HG03520 (cell line): ENCODE measurements at regions not wholly inside any gene's neighbourhood (a gene's known extent, or its start where the extent isn't known, plus 50 kb on each side); places are given as distances from the start of the nearest gene placed in this dataset.
"Not testable (repeated sequence)": the region's sequence is repeated elsewhere in the genome, so short reads cannot be mapped to it uniquely, and the experiment has no call there.

Experiments used
- ATAC-seq: cut with Tn5 transposase; IDR thresholded peaks from one replicate; pipeline ENCODE4 v1.9.1; 2021; ENCODE audit warnings: mild to moderate bottlenecking, moderate library complexity; ENCODE audit not compliant: unreplicated experiment

DNA sequence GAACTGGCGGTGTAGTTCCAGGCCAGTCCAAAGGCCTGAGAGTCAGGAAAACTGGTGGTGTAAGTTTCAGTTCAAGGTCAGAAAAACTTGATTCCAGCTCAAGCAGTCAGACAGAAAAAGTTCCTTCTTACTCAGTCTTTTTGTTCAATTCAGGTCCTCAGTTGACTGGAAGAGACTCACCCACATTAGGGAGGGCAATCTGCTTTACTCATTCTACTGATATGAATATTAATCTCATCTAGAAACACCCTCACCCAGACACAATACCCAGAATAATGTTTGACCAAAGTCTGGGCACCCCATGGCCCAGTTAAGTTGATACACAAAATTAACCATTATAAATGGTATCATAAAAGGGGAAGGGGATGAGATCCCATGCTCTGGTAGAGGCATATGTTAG is 50.1 kb upstream of the LTA4H start:
- no peak for ATAC-seq

DNA sequence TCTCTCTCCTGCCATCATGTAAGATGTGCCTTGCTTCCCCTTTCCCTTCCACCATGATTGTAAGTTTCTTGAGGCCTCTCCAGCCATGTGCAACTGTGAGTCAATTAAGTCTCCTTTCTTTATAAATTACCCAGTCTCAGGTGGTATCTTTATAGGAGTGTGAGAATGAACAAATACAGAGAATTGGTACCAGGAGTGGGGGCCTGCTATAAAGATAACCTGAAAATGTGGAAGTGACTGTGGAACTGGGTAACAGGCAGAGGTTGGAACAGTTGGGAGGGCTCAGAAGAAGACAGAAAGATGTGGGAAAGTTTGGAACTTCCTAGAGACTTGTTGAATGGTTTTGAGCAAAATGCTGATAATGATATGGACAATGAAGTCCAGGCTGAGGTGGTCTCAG is 50.8 kb upstream of the LTA4H start:
- ATAC-seq = not testable (repeated sequence)

DNA sequence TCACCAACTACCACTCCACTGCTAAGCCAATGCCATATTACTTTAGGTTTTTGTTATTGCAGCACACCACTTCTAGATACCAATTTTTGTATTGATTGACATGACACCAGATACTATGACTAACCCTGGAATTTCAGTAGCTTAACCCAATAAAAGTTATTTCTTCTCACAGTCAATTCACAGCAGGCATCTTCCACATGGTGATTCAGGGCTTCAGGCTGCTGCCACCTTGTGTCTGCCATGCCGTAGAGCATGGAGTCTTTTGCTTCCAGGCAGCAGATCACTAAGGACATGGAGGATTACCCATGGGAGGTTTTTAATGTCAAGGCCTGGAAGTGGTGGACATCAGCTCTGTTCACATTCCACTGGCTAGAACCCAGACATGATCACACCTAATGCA is 56.4 kb upstream of the LTA4H start:
- ATAC-seq = no peak

DNA sequence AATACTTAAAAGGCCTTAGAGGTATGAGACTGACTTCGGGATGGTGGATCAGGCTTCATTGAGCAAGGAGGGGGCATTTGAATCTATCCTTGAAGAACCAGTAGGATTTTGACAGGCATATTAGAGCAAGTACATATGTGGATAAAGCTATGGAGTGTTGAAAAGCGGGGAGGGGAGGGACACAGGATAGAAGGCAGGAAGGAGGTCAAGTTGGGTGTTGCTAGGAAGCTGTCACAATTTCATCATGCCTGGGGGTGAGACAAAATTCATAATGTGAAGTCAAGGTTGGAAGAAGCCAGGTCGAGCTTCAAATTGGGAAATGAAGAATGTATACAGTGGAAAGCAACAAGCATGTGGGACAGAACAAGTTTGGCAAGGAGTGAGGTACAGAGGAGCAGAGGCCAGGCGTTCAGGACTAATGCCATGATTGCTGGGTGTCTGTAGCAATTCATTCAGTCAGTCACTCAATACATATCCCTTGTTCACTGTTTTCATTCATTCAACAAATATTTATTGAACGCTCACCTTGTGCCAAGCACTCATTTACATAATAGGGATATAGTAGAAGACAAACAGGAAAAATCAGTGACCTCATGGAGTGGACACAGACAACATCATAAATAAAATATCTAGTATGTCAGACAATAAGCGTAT is 58.3 kb upstream of the LTA4H start:
- no peak for ATAC-seq

DNA sequence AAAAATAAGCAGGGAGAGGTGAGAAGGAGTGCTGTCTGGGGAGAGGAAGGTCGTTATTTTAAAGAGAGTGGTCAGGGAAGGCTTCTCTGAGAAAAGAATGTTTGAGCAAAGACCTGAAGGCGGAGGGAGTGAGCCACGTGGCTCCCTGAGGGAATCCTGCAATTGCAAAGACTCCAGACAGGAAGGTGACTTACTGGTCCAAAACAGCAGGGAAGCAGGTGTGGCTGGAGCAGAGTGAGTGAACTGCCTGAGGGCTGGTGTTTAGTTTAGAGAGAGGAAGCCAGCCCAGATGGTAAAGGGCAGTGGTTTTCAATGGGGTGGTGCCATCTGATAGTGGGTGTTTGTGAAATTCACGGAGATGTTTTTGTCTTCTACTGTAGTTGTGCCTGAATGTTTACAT is 58.8 kb upstream of the LTA4H start:
- no peak for ATAC-seq

DNA sequence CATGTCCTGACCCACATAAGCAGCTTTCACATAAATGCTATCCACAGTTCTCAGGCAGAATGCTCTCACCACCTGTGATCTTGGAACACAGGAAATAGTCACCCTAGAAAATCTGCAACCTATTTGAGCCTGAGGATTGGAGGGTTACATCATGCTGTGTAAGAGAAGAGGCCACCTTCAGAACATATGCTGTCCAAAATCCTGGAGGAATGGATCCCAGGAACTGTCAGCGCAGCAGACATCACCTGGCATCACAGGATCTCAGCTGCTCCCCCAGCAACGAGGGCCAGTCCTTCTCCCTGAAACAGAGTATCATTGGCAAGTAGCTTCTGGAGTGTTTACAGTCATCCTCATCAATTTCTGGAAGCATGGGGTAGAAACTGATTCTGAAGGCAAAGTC is 63.2 kb upstream of the LTA4H start:
- ATAC-seq = no peak

DNA sequence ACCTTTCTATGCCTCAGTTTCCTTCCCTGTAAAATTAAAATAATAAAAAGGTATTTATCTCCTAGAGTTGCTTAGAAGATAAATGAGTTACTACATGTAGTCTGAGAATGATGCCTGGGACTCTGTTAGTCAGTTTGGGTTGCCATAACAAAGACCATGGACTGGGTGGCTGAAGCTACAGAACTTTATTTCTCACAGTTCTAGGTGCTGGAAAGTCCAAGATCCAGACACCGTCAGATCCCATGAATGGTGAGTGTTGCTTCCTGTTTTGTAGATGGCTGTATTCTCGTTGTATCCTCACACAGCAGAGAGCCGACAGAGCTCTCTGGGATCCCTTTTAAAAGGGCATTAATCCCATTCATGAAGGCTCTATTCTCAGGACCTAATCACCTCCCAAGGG is 64.0 kb upstream of the LTA4H start:
- ATAC-seq = no peak

DNA sequence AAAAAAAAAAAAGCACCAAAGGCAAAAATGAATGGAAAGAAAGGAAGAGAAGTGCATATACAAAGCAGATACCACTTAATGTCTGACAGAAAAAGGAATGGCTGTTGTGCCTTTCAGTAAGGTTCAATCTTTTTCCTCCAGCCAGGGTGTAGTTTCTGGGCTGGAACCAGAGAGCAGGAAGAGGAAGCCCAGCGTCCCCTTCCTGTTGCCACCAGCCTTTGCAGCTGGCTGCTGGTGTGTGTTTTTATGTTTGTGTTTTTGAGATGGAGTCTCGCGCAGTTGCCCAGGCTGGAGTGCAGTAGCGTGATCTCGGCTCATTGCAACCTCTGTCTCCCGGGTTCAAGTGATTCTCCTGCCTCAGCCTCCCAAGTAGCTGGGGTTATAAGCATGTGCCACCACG is 64.6 kb upstream of the LTA4H start:
- no peak for ATAC-seq

DNA sequence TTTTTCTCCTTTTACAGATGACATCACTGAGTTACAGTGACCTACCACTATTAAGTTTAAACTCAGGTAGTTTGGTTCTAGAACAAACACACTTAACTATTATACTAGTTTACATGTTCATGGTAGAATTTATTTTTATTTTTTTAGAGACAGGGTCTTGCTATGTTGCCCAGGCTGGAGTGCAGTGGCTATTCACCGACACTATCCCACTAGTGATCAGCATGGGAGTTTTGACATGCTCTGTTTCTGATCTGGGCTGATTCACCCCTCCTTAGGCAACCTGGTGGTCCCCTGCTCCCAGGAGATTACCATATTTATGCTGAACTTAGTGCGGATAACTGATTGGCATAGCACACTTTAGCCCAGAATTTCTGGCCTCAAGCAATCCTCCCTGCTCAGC is 66.4 kb upstream of the LTA4H start:
- no peak for ATAC-seq

DNA sequence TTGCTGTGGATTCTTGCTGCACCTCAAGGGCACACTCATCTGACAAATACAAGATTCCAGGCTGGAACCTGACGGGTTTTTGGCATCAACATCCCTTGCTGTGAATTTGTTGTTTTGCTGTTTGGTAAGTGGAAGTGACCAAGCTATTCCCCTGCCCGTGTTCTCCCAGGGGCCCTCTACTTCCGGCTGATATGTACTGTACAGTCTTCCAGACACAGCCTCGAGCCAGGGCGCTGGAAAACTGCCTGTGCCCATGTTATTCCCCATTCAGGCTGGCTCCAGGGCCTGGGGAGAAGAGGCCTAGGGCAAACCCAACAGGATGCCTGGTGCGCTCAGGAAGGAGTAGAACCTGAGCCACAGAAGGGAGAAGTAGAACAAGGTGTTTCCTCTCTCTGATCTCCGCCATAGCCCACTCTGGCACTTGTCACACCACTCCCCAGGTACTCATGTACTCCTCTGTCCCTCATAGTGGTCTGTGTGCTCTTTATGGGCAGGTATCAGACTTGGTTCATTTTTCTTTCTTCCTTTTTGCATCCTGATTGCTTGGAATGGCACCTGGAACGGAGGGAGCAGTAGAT is 67.8 kb upstream of the LTA4H start:
- no peak for ATAC-seq

DNA sequence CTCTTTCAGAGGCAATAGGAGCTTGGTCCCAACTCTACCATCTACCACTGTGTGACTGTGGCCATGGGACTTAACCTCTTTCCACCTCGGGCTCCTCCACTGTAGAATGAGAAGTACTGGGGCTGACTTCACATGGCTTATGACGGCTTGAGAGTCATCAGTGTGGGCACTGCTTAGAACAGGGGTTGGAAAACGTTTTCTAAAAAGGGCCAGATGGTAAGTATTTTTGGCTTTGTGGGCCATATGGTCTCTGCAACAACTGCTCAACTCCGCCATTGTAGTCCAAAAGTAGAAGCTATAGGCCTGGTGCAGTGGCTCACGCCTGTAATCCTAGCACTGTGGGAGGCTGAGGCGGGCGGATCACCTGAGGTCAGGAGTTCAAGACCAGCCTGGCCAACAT is 69.2 kb upstream of the LTA4H start:
- ATAC-seq = no peak

DNA sequence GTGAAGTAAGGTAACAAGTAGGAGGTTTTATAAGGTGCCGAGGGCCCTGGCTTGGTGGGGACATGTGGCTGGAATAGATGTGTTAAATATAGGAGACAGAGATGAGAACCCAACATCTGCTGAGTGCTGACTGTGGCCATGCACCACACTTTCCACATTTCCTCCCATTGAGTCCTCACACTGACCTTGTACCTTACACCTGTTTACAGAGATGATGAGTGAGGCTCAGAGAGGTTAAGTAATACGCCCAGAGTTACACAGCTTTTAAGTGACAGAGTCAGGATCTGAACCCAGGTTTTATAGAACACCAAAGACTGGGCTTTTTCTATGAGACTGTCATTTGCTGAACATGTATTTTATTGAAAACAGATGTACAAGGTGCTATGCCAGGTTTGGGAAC is 70.8 kb upstream of the LTA4H start:
- ATAC-seq = no peak

DNA sequence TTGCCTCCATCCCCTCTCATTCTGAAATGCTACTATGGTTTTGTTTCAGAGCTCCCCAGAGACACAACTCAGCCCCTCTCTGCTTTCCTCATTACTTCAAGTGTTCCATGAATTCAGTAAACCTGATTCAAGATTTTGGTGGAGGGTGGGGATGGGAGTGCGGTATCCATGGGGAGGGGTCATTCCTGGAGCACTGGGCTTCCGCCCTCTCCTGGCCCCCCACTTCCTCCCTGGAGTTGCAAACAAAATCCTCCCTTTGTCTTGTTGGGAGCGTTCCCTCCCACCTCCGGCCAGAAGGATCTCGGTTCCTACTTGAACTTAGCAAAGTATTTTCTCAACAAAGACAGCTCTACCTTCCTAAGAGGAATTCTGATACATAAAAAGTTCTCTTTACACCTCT is 71.8 kb upstream of the LTA4H start:
- no peak for ATAC-seq

DNA sequence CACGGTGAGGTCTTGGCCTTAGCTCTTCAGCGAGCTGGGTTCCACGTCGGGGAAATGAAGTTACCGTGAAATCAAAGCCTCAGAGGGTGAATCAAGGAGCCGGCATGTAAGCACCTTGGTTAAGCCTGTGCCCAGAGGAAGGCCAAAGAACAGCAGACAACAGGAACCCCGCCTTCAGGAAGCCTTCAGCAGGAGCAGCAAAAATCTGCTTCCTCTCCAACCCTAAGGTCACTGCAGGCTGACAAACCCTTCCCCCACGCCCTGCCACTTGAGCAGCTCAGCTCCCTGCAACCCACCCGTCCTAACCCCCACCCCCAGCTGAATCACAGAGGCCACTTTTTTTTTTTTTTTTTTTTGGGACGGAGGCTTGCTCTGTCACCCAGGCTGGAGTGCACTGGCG is 72.9 kb upstream of the LTA4H start:
- ATAC-seq = no peak

DNA sequence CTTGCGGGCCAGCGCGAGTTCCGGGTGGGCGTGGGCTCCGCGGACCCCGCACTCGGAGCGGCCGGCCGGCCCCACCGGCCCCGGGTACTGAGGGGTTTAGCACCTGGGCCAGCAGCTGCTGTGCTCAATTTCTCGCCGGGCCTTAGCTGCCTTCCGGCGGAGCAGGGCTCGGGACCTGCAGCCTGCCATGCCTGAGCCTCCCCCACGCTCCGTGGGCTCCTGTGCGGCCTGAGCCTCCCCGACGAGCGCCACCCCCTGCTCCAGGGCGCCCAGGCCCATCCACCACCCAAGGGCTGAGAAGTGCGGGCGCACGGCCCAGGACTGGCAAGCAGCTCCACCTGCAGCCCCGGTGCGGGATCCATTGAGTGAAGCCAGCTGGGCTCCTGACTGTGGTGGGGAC is 73.6 kb upstream of the LTA4H start:
- not testable (repeated sequence) for ATAC-seq

DNA sequence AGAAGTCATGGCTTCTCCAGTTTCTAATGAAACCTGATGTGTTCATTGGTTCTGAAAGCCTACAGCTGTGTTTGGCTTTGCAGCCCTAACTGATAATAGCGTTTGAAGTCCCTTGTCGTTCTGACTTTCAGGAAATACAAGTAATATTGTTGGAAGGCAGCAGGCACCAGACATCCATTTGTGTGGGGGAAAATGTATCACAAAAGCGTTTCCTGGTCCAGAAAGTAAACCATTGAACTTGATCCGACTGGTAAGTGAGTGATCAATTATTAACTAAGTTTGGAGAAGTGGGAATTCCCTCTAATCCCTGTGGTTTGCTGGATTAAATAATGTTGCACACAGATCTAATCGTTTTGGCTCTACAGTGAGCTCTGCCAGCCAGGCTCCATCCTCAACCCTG is 77.3 kb upstream of the LTA4H start:
- ATAC-seq = no peak

DNA sequence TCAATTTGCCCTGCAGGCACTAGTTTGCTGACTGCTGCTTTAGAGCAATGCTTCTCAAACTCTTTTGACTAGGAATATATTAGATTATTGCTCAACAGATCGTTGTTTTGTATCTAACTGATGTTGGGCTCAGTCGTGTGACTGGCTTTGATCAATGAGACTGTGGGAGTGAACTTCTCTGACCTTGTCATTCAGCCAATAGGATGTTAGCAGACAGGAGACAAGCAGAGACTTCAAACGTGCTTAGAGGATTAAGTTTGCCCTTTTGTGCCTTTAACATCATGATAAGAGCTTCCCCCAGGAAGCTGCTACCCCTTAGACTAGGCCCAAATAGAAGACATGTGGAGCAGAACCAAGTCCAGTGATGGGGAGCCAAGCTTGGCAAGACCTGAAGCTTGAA is 76.7 kb upstream of the ELK3 start:
- ATAC-seq = no peak

DNA sequence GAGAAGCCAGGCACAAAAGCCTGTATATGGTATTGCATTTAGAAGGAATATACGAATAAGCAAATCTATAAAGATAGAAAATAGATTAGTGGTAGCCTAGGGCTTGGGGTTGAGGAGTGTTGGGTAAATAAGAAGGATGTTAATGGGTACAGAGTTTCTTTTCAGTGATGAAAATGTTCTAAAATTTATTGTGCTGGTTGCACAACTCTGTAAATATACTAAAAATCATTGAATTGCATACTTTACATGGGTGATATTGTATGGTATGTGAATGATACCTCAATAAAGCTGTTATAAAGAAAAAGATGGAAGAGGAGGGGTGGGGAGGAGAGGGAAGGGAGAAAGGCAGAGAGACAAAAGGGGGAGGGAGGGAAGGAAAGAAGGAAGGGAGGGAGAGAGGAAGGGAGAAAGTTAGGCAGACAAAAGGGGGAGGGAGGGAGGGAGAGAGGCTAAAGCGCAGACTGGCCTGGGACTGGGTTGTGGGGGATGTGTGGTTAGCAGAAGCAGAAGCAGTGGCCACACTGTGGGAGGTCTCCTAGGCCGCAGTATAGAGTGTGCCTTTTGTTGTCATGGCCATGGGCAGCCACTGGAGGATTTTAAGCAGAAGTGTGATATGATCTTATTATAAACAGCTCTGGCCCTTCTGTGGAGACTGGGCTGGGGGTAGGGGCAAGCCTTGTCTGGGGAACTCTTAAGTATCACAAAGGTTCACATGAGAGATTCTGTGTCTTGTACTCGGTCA is 73.6 kb upstream of the ELK3 start:
- peak; percentile 70 for ATAC-seq

DNA sequence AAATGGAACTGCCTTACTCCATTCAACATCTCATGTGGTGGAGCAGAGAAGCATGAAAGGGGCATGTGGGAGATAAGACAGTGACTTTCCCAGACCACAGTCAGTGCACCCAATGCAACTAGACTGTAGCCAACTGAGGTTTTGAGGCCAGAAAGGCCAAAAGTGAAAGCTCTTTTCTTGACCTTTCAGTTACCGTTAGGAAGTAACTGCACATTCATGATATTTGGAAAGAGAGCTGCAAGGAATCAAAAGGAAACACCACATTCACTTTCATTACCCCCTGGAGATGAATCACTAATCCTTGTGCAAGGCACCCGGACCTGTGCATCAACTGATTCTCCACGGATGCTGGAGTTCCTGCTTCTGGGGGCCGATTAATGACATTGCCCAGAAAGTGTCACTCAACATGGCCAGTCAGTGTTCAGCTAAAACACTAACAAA is 72.9 kb upstream of the ELK3 start:
- ATAC-seq = peak; percentile 52

DNA sequence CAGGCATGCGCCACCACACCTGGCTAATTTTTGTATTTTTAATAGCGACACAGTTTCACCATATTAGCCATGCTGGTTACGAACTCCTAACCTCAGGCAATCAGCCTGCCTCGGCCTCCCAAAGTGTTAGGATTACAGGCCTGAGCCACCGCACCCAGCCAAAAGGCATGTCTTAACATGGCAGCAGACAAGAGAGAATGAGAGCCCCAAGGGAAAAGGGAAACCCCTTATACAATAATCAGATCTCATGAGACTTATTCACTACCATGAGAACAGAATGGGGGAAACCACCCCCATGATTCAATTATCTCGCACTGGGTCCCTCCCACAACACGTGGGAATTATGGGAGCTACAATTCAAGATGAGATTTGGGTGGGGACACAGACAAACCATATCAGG is 65.9 kb upstream of the ELK3 start:
- ATAC-seq = not testable (repeated sequence)

DNA sequence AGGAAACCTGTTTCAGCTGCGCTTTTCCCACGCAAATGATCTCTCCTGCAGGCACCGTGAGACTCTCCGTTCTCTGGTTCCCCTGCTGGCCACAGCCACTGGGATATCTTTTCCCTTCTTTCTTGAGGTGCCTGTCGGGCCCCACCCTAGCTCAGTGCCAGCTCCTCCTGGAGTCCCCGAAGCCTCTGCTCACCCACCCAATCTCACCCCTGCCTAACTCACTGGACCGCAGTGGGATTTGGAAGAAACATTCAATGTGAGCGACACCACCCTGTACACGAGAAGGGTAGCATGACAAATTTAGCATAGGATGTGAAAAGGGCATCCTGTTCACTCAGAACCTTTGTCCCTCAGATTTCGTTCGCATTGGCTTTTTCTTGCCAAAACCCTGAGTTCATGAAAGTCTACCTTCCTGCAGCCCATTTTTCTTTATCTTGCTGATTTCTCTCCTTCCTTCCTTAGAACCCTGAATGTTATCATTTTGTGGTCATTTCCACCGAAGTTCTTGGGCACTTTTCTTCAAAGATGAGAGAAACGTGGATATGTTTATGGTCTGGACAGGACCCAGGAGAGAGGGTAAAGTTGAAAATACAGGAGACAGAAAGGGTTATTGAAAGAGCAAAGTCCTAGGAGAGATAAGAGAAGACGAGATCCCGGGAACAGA is 63.6 kb upstream of the ELK3 start:
- ATAC-seq = no peak

DNA sequence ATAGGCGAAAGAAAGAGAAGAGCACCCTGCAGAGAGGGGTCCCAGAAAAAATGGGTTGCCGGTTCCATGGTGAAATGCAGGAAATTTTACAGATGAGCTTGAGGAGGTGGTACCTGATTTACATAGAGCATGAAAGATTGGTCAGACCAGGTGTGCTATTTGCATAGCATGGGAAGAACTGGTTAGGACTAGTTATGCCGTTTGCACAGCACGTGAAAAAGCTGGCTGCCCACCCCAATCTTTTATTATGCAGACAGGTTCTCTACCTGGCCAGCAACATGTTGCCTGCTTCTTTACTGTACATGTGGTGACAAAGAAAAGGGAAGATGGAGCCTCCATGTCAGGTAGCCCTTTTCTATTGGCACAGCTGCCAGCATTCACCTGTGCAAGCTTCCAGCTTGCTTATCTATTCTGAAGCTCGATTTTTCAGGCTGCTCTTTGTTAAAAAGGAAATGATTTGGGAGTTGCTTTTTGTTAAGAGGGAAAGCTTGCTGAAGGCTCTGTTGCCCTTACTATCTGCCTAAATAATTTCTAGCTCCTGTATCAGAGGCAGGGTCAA is 62.9 kb upstream of the ELK3 start:
- no peak for ATAC-seq
